Natural killer cell (primary cell): ENCODE measurements at regions not wholly inside any gene's neighbourhood (a gene's known extent, or its start where the extent isn't known, plus 50 kb on each side); places are given as distances from the start of the nearest gene placed in this dataset.
"Not testable (repeated sequence)": the region's sequence is repeated elsewhere in the genome, so short reads cannot be mapped to it uniquely, and the experiment has no call there.

ENCODE experiments used
- ATAC-seq, 3 donors: fragments of 150-1000 bp in 2 of 3; fragments of 200-7000 bp in 1 of 3; cut with Tn5 transposase; 1 replicate in 1 of 3; 2 replicates in 2 of 3; pipeline ENCODE4 v1.10.0; 2021; ENCODE audit warnings: mild to moderate bottlenecking in 2 of 3, moderate library complexity in 2 of 3
- DNase-seq, 2 donors: peaks; one replicate each; pipeline versions ENCODE4 v3.0.0 to v3.0.0-alpha.2; 2013 to 2021; ENCODE audit warnings: mixed read lengths in 1 of 2
- H3K27ac ChIP-seq: one replicate; pipeline ENCODE4 v1.5.1; 2013; ENCODE audit warnings: mild to moderate bottlenecking, low read length
- H3K27me3 ChIP-seq: one replicate; pipeline ENCODE4 v1.6.1; 2013; ENCODE audit warnings: low read length; ENCODE audit not compliant: control insufficient read depth, insufficient read depth
- H3K36me3 ChIP-seq: one replicate; pipeline ENCODE4 v1.6.1; 2013; ENCODE audit warnings: low read length; ENCODE audit not compliant: control insufficient read depth, insufficient read depth
- H3K4me1 ChIP-seq: one replicate; pipeline ENCODE4 v1.6.1; 2013; ENCODE audit warnings: low read length; ENCODE audit not compliant: control insufficient read depth, insufficient read depth
- H3K4me3 ChIP-seq: one replicate; pipeline ENCODE4 v1.5.1; 2013; ENCODE audit warnings: low read length
- H3K9me3 ChIP-seq: one replicate; pipeline ENCODE4 v1.6.1; 2013; ENCODE audit warnings: low read length; ENCODE audit not compliant: control insufficient read depth, insufficient read depth
- H3K27ac Mint-ChIP-seq, 2 donors: one replicate each; pipeline ENCODE4 v1.8.0; 2022; ENCODE audit warnings: mild to moderate bottlenecking in 2 of 2, mixed read lengths in 2 of 2, moderate library complexity in 1 of 2
- H3K27me3 Mint-ChIP-seq, 2 donors: one replicate each; pipeline ENCODE4 v1.8.0; 2022; ENCODE audit warnings: low read depth in 2 of 2, mixed read lengths in 2 of 2
- H3K36me3 Mint-ChIP-seq: one replicate; pipeline ENCODE4 v1.8.0; 2022; ENCODE audit warnings: mixed read lengths
- H3K4me1 Mint-ChIP-seq, 2 donors: one replicate each; pipeline ENCODE4 v1.8.0; 2022; ENCODE audit warnings: mixed read lengths in 2 of 2
- H3K4me3 Mint-ChIP-seq: one replicate; pipeline ENCODE4 v1.8.0; 2022; ENCODE audit warnings: mild to moderate bottlenecking, moderate library complexity, mixed read lengths
- H3K9me3 Mint-ChIP-seq, 2 donors: one replicate each; pipeline ENCODE4 v1.8.0; 2022; ENCODE audit warnings: mixed read lengths in 2 of 2
- WGBS: methylation state at CpG from one replicate; pipeline ENCODE4 v1.1.7; 2013; ENCODE audit warnings: missing lambda C conversion rate; ENCODE audit not compliant: insufficient coverage; 5-methylcytosine and 5-hydroxymethylcytosine counted together
- intact Hi-C: fragments of 100-400 bp; cut with micrococcal nuclease; formaldehyde crosslinking; loops from one replicate; pipeline ENCODE4 v1.14.2; 2022
- TF ChIP-seq, protein P1 (sequence below): fragments of 200-600 bp; IDR thresholded peaks from one replicate; pipeline ENCODE4 v1.8.0; 2022; ENCODE audit warnings: antibody characterized with exemption

DNA sequence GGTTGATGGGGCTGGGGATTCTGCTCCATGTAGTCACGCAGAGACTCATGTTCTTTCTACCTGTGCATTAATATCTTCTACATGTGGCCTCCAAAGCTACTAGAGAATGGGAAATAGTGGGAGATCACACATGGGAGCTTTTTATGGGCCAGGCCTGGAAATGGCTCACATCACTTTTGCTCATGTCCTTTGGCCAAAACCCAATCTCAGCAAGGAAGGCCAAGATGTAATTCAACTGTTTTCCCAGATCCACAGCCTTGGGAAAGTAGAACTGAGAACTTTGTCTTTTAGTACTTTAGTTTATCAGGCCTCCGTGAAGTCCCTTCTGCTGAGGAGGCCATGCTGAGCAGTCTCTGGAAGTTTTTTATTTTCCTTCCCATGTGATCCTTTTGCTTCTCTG lies 73.2 kb upstream of the SLC4A7 start:
- Mint-ChIP-seq H3K4me1 (no peaks in the 10 kb centered on the region), H3K27me3 (peaks cover 0 to 5% of the 10 kb centered on the region in 2 donors), H3K9me3 (no peaks in the 10 kb centered on the region), H3K36me3 (no peaks in the 10 kb centered on the region), H3K4me3 (no peak overlapping the region), H3K27ac (no peak overlapping the region)
- Histone ChIP-seq H3K4me1 (no peaks in the 10 kb centered on the region), H3K9me3 (no peaks in the 10 kb centered on the region), H3K36me3 (no peaks in the 10 kb centered on the region), H3K27ac (no peak overlapping the region), H3K4me3 (no peak overlapping the region), H3K27me3 (no peaks in the 10 kb centered on the region)
- intact Hi-C loops = no loop called here
- TF ChIP-seq, protein P1, sequence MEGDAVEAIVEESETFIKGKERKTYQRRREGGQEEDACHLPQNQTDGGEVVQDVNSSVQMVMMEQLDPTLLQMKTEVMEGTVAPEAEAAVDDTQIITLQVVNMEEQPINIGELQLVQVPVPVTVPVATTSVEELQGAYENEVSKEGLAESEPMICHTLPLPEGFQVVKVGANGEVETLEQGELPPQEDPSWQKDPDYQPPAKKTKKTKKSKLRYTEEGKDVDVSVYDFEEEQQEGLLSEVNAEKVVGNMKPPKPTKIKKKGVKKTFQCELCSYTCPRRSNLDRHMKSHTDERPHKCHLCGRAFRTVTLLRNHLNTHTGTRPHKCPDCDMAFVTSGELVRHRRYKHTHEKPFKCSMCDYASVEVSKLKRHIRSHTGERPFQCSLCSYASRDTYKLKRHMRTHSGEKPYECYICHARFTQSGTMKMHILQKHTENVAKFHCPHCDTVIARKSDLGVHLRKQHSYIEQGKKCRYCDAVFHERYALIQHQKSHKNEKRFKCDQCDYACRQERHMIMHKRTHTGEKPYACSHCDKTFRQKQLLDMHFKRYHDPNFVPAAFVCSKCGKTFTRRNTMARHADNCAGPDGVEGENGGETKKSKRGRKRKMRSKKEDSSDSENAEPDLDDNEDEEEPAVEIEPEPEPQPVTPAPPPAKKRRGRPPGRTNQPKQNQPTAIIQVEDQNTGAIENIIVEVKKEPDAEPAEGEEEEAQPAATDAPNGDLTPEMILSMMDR = no peak
- DNase-seq (no peak), ATAC-seq (no peak)
- WGBS = 100% methylated on average over 2 of the region's 2 CpGs

DNA sequence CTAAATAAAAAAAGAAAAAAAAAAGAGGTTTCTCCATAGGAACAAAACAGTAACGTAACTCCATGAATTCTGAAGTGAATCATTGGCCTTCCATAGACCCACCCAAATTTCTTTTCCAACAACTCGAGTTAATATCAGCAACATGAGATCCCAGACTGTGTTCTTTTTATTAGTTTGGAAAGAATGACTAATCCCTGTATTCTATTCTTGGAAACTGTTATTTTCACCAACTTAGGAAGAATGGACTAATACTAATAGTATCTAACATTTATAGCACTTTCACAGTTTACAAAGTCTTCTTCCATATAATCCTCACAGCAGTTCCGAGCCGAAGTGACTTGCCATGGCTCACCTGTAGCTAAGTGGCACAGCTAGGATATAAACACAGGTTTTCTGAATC lies 72.7 kb upstream of the SLC4A7 start:
- no peaks in the 10 kb centered on the region for H3K4me1 ChIP-seq
- H3K27ac Mint-ChIP-seq = no peak overlapping the region
- H3K4me1 Mint-ChIP-seq = no peaks in the 10 kb centered on the region
- no peaks in the 10 kb centered on the region for H3K9me3 Mint-ChIP-seq
- no peak overlapping the region for H3K4me3 Mint-ChIP-seq
- no peaks in the 10 kb centered on the region for H3K9me3 ChIP-seq
- TF ChIP-seq, protein P1 = no peak
- peaks cover 0 to 10% of the 10 kb centered on the region in 2 donors for H3K27me3 Mint-ChIP-seq
- H3K36me3 Mint-ChIP-seq = no peaks in the 10 kb centered on the region
- H3K36me3 ChIP-seq = no peaks in the 10 kb centered on the region
- DNase-seq (no peak), ATAC-seq (no peak)
- WGBS = 100% methylated on average over 2 of the region's 4 CpGs
- H3K27ac ChIP-seq = no peak overlapping the region
- no peak overlapping the region for H3K4me3 ChIP-seq
- intact Hi-C loops = no loop called here
- H3K27me3 ChIP-seq = no peaks in the 10 kb centered on the region

DNA sequence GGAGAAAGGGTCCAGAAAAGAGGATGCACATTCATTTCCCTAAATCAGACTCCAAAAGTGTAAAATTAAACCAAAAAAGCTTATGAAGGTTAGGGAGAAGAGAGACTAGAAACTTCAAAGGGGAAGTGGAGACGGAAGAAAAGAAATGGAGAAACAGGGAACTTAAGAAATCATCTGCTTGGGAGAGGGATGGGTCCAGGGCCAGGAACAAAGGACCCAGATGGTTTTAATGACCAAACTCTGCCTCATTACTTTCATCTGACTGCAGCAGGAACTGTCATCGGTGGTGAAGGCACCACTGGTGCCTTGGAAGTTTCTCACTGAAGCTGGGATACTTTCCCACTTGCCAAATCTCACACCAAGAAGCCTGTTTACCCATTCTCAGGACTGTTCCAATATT lies 70.5 kb upstream of the SLC4A7 start:
- H3K27me3 ChIP-seq = no peaks in the 10 kb centered on the region
- Mint-ChIP-seq H3K9me3 (no peaks in the 10 kb centered on the region), H3K27ac (no peak overlapping the region), H3K27me3 (peaks cover 12 to 29% of the 10 kb centered on the region in 2 donors), H3K4me1 (no peaks in the 10 kb centered on the region), H3K4me3 (no peak overlapping the region), H3K36me3 (no peaks in the 10 kb centered on the region)
- WGBS = 66% methylated on average over 2 of the region's 2 CpGs
- no peaks in the 10 kb centered on the region for H3K9me3 ChIP-seq
- ATAC-seq (no peak), DNase-seq (no peak)
- H3K4me3 ChIP-seq = no peak overlapping the region
- no peaks in the 10 kb centered on the region for H3K36me3 ChIP-seq
- TF ChIP-seq, protein P1 = no peak
- H3K27ac ChIP-seq = no peak overlapping the region
- intact Hi-C loops = no loop called here
- H3K4me1 ChIP-seq = no peaks in the 10 kb centered on the region

DNA sequence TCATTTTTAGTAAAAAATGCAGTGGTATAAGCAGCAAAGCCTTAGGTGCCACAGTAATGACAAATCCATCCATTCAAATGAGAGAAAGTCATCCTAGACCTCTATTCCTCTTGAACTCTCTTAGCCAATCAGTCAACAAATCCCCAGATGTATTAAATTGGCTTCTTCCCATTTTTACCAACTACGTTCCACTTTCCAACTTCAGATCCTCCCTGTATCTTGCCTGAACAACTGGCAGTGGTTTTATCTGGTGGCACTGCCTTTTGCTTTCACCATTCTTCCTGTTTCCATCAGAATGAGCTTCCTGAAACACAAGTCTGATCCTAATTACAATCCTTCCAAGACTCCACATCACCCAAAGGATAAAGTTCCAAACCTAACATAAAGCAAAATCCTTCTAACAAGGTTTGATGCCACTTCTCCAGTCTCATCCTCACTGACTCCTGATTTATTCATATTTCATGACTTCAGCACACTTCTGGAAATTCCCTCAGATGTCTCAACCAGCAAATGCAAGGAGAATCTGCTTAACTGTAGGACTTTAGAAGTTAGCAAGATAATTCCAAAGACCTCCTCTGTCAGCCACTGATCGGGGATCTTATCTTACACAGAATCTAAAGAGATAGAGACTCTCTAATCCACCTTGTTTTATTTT lies 69.8 kb upstream of the SLC4A7 start:
- Histone ChIP-seq H3K27ac (no peak overlapping the region), H3K27me3 (no peaks in the 10 kb centered on the region), H3K4me1 (no peaks in the 10 kb centered on the region), H3K4me3 (no peak overlapping the region), H3K9me3 (no peaks in the 10 kb centered on the region), H3K36me3 (no peaks in the 10 kb centered on the region)
- DNase-seq (no peak), ATAC-seq (no peak)
- no peaks in the 10 kb centered on the region for H3K36me3 Mint-ChIP-seq
- H3K9me3 Mint-ChIP-seq = no peaks in the 10 kb centered on the region
- H3K4me1 Mint-ChIP-seq = no peaks in the 10 kb centered on the region
- TF ChIP-seq, protein P1 = no peak
- no peak overlapping the region for H3K4me3 Mint-ChIP-seq
- WGBS = 96% methylated on average over 2 of the region's 2 CpGs
- intact Hi-C loops = no loop called here
- peaks cover 12 to 29% of the 10 kb centered on the region in 2 donors for H3K27me3 Mint-ChIP-seq
- H3K27ac Mint-ChIP-seq = no peak overlapping the region

DNA sequence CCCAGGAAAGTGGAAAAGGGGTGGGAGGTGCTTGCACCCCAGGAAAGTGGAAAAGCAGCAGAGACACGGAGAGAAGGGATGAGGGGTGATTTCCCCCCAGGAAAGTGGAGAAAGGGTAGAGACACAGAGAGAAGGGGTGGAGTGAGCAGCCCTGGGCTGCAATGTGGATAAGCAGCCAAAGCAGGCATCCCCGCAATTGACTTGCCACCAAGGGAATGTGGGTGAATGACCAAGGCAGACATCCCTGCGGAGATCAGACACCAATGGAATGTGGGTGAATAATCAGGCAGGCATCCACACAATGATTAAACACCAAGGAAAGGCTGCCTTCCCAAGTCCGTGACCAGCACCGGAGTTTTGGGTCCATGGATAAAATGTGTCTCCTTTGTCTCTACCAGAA lies 68.5 kb upstream of the SLC4A7 start:
- ATAC-seq, H3K36me3 ChIP-seq, DNase-seq, intact Hi-C loops, H3K4me1 Mint-ChIP-seq, H3K4me3 Mint-ChIP-seq, H3K4me3 ChIP-seq, H3K4me1 ChIP-seq, H3K36me3 Mint-ChIP-seq, H3K27ac Mint-ChIP-seq, H3K9me3 ChIP-seq, H3K27me3 ChIP-seq, H3K9me3 Mint-ChIP-seq, H3K27ac ChIP-seq: not testable (repeated sequence)
- peaks cover 12 to 29% of the 10 kb centered on the region in 2 donors for H3K27me3 Mint-ChIP-seq
- WGBS = 92% methylated on average over 5 of the region's 5 CpGs
